Loucy (cell line): ENCODE measurements at regions not wholly inside any gene's neighbourhood (a gene's known extent, or its start where the extent isn't known, plus 50 kb on each side); places are given as distances from the start of the nearest gene placed in this dataset.

Source experiments
- H2AFZ ChIP-seq: fragments of 200-600 bp; sonication (generic); 2 replicates; pipeline ENCODE4 v1.6.0; 2016; ENCODE audit warnings: antibody characterized with exemption, mild to moderate bottlenecking, low read length, moderate library complexity
- H3F3A ChIP-seq: fragments of 200-600 bp; 2 replicates; pipeline ENCODE4 v1.6.0; 2016; ENCODE audit warnings: antibody characterized with exemption, low read depth, mild to moderate bottlenecking
- H3K27me3 ChIP-seq: fragments of 200-600 bp; sonication (generic); 2 replicates; pipeline ENCODE4 v1.6.1; 2014; ENCODE audit warnings: low read length, mild to moderate bottlenecking; ENCODE audit not compliant: insufficient read depth, poor library complexity, severe bottlenecking
- H3K36me3 ChIP-seq: fragments of 200-600 bp; sonication (generic); 2 replicates; pipeline ENCODE4 v1.6.1; 2016; ENCODE audit warnings: low read length; ENCODE audit not compliant: insufficient read depth
- H3K4me1 ChIP-seq: fragments of 200-600 bp; sonication (generic); 2 replicates; pipeline ENCODE4 v1.5.1; 2014; ENCODE audit warnings: low read length, mild to moderate bottlenecking; ENCODE audit not compliant: insufficient read depth, poor library complexity, severe bottlenecking
- H3K4me2 ChIP-seq: fragments of 200-600 bp; sonication (generic); 2 replicates; pipeline ENCODE4 v1.6.0; 2014; ENCODE audit warnings: antibody characterized with exemption, low read length, low read depth, mild to moderate bottlenecking; ENCODE audit not compliant: poor library complexity, severe bottlenecking
- H3K4me3 ChIP-seq: fragments of 200-600 bp; sonication (generic); 2 replicates; pipeline ENCODE4 v1.5.1; 2014; ENCODE audit warnings: low read length, mild to moderate bottlenecking, mixed read lengths; ENCODE audit not compliant: poor library complexity, severe bottlenecking
- H3K79me2 ChIP-seq: fragments of 200-600 bp; sonication (generic); 2 replicates; pipeline ENCODE4 v1.6.1; 2014; ENCODE audit warnings: low read length; ENCODE audit not compliant: insufficient read depth
- H3K9ac ChIP-seq: fragments of 200-600 bp; sonication (generic); 2 replicates; pipeline ENCODE4 v1.6.0; 2014; ENCODE audit warnings: mild to moderate bottlenecking, low read depth, low read length, moderate library complexity; ENCODE audit not compliant: poor library complexity, severe bottlenecking
- H3K9me2 ChIP-seq: fragments of 200-600 bp; sonication (generic); replicated peaks from 2 replicates; pipeline ENCODE4 v1.6.1; 2016; ENCODE audit warnings: low read depth, low read length, mixed read lengths
- H3K9me3 ChIP-seq: fragments of 200-600 bp; sonication (generic); 2 replicates; pipeline ENCODE4 v1.6.1; 2014; ENCODE audit warnings: mild to moderate bottlenecking, antibody characterized with exemption, low read length, low read depth; ENCODE audit not compliant: insufficient read depth
- H4K20me1 ChIP-seq: fragments of 200-600 bp; sonication (generic); 2 replicates; pipeline ENCODE4 v1.6.0; 2014; ENCODE audit warnings: antibody characterized with exemption, low read length, mild to moderate bottlenecking; ENCODE audit not compliant: insufficient read depth, poor library complexity, severe bottlenecking
- EZH2phosphoT487 ChIP-seq: fragments of 200-600 bp; IDR thresholded peaks from 2 replicates; pipeline ENCODE4 v1.6.1; 2018; ENCODE audit warnings: antibody characterized with exemption, mild to moderate bottlenecking, moderate library complexity, borderline replicate concordance
- TF ChIP-seq, protein P1 (sequence below): fragments of 200-600 bp; sonication (generic); conservative IDR thresholded peaks from 2 replicates; pipeline ENCODE4 v1.5.1; 2014; ENCODE audit warnings: mild to moderate bottlenecking, antibody characterized with exemption, low read length

DNA sequence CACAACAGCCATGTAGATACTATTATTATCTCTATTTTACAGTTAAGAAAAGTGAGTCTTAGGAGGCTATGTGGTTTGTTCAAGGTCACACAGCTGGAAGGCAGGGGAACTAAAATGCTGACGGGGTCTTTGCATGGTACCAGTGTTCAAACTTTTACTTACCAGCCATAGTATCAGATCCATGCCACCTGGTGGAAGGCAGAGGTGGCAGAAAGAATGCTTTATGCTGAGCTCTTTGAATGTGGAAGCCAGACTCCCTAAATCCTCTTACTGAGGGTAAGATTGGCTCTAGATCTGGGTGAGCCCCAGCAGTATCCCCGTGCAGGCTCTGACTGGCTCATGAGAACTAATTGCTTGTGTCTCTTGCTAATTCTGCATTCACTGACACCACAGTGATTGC is 54.3 kb upstream of the NAV2 start:
- Histone ChIP-seq H3K9me3 (no peaks in the 10 kb centered on the region), H3K9ac (no peak overlapping the region), H3K36me3 (no peaks in the 10 kb centered on the region), H3K4me3 (no peak overlapping the region), H3K79me2 (no peaks in the 10 kb centered on the region), H4K20me1 (no peaks in the 10 kb centered on the region), H3K9me2 (no peaks in the 10 kb centered on the region), H3K4me1 (peaks cover 15% of the 10 kb centered on the region), H2AFZ (no peak overlapping the region), H3F3A (no peaks in the 10 kb centered on the region; the same call in 1 of the 2 replicates), H3K4me2 (no peak overlapping the region), H3K27me3 (no peaks in the 10 kb centered on the region)
- TF ChIP-seq, protein P1, sequence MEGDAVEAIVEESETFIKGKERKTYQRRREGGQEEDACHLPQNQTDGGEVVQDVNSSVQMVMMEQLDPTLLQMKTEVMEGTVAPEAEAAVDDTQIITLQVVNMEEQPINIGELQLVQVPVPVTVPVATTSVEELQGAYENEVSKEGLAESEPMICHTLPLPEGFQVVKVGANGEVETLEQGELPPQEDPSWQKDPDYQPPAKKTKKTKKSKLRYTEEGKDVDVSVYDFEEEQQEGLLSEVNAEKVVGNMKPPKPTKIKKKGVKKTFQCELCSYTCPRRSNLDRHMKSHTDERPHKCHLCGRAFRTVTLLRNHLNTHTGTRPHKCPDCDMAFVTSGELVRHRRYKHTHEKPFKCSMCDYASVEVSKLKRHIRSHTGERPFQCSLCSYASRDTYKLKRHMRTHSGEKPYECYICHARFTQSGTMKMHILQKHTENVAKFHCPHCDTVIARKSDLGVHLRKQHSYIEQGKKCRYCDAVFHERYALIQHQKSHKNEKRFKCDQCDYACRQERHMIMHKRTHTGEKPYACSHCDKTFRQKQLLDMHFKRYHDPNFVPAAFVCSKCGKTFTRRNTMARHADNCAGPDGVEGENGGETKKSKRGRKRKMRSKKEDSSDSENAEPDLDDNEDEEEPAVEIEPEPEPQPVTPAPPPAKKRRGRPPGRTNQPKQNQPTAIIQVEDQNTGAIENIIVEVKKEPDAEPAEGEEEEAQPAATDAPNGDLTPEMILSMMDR: peak; percentile 60
- TF ChIP-seq EZH2phosphoT487: no peak

DNA sequence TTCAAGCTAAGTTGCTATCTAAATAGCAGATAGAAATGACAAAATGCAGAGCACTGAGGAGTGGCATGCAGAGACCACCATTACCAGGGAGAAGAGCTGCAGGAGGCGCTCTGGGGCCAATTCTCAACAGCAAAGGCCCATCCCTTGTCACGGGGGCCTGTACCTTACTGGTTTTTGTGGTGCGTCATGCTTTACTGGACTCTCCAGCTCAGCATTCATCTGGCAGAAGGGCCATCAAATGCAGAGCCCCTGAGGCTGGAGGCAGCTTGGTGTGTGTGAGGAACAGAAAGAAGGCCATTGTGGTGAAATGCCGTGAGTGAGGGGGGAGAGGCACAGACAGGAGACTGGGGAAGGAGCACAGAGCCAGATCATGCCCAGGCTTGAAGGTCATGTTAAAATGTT is 56.5 kb upstream of the NAV2 start:
- Histone ChIP-seq H3K79me2 (no peaks in the 10 kb centered on the region), H3K9me2 (no peaks in the 10 kb centered on the region), H3K9ac (no peak overlapping the region), H3K4me2 (no peak overlapping the region), H2AFZ (no peak overlapping the region), H3K4me1 (peaks cover 6% of the 10 kb centered on the region), H3K9me3 (no peaks in the 10 kb centered on the region), H4K20me1 (no peaks in the 10 kb centered on the region), H3K36me3 (no peaks in the 10 kb centered on the region), H3F3A (no peaks in the 10 kb centered on the region), H3K27me3 (no peaks in the 10 kb centered on the region), H3K4me3 (no peak overlapping the region)
- no peak for TF ChIP-seq EZH2phosphoT487
- TF ChIP-seq, protein P1: 0 out of 2 replicates have a peak, but pooled peaks have one; percentile 10

- Histone ChIP-seq H3K9me2 (no peaks in the 10 kb centered on the region), H3K27me3 (no peaks in the 10 kb centered on the region), H3K36me3 (no peaks in the 10 kb centered on the region), H3K9ac (no peak overlapping the region), H3K4me1 (no peaks in the 10 kb centered on the region), H4K20me1 (no peaks in the 10 kb centered on the region), H3K4me2 (no peak overlapping the region), H3K79me2 (no peaks in the 10 kb centered on the region), H3K4me3 (no peak overlapping the region), H3K9me3 (no peaks in the 10 kb centered on the region), H2AFZ (no peak overlapping the region), H3F3A (no peaks in the 10 kb centered on the region)
- TF ChIP-seq, protein P1: no peak
Observed at GRCh38 chr11:19652623-19653375, 59.8 kb upstream of the NAV2 start.
